ENCODE measurements at regions not wholly inside any gene's neighbourhood (a gene's known extent, or its start where the extent isn't known, plus 50 kb on each side); places are given as distances from the start of the nearest gene placed in this dataset.

GRCh38 chr16:82504836-82505235 lies 121.9 kb upstream of the CDH13 start:
- TF ChIP-seq POLR2A (IDR thresholded peaks at IDR 0.05; ENCODE audit: low read depth, low read length) (no peak), CTCF (conservative IDR thresholded peaks at IDR 0.05; ENCODE audit: low read depth, low read length) (no peak)
